OCI-LY3 (cell line): ENCODE measurements at regions not wholly inside any gene's neighbourhood (a gene's known extent, or its start where the extent isn't known, plus 50 kb on each side); places are given as distances from the start of the nearest gene placed in this dataset.

Source experiments
- EZH2phosphoT487 ChIP-seq: fragments of 200-600 bp; shearing (Covaris generic); IDR thresholded peaks from 2 replicates; pipeline ENCODE4 v1.6.1; 2018; ENCODE audit warnings: antibody characterized with exemption, mixed run types, low read depth
- TF ChIP-seq, protein P1 (sequence below): fragments of 200-600, 300-600 bp; sonication (generic); IDR thresholded peaks from 2 replicates; pipeline ENCODE4 v1.5.1; 2014; ENCODE audit warnings: antibody characterized with exemption, low read length, low read depth

DNA sequence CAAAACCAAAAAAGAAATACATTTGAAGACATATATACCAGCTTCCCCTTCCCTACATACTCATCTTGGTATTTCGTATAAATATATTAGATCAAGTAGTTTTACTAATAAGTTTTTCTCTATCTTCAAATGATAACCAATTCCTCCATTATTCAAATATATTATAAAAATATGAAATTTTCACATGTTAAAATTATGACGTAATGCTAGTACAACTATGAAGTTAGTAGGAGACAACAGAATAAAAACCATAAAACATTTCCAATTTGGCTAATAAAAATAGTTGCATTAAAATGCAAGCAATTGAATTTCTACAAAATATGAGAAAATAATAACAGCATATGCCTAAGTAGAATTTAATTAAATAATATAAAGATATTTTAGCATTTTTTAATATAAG lies 501.8 kb upstream of the SLITRK5 start:
- TF ChIP-seq, protein P1, sequence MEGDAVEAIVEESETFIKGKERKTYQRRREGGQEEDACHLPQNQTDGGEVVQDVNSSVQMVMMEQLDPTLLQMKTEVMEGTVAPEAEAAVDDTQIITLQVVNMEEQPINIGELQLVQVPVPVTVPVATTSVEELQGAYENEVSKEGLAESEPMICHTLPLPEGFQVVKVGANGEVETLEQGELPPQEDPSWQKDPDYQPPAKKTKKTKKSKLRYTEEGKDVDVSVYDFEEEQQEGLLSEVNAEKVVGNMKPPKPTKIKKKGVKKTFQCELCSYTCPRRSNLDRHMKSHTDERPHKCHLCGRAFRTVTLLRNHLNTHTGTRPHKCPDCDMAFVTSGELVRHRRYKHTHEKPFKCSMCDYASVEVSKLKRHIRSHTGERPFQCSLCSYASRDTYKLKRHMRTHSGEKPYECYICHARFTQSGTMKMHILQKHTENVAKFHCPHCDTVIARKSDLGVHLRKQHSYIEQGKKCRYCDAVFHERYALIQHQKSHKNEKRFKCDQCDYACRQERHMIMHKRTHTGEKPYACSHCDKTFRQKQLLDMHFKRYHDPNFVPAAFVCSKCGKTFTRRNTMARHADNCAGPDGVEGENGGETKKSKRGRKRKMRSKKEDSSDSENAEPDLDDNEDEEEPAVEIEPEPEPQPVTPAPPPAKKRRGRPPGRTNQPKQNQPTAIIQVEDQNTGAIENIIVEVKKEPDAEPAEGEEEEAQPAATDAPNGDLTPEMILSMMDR, result no peak
- TF ChIP-seq EZH2phosphoT487, result no peak
